ENCODE measurements at regions not wholly inside any gene's neighbourhood (a gene's known extent, or its start where the extent isn't known, plus 50 kb on each side); places are given as distances from the start of the nearest gene placed in this dataset.

GRCh38 chrX:96538104-96538725 is 146.4 kb upstream of the DIAPH2 start:
- TF ChIP-seq GATA3 (IDR thresholded peaks at IDR 0.05; ENCODE audit: low read depth, low read length): no peak
- TF ChIP-seq GATA2 (IDR thresholded peaks at IDR 0.05; ENCODE audit: low read depth, low read length): no peak

- TF ChIP-seq GATA3 (IDR thresholded peaks at IDR 0.05; ENCODE audit: low read depth, low read length) (no peak), GATA2 (IDR thresholded peaks at IDR 0.05; ENCODE audit: low read depth, low read length) (no peak)
Measured at GRCh38 chrX:96540111-96540631, 144.5 kb upstream of the DIAPH2 start.

GRCh38 chrX:96551322-96551872 is 133.2 kb upstream of the DIAPH2 start:
- TF ChIP-seq GATA2 (IDR thresholded peaks at IDR 0.05; ENCODE audit: low read depth, low read length): no peak
- no peak for TF ChIP-seq GATA3 (IDR thresholded peaks at IDR 0.05; ENCODE audit: low read depth, low read length)

GRCh38 chrX:96556886-96557285 is 127.8 kb upstream of the DIAPH2 start:
- TF ChIP-seq GATA3 (IDR thresholded peaks at IDR 0.05; ENCODE audit: low read depth, low read length) (no peak), GATA2 (IDR thresholded peaks at IDR 0.05; ENCODE audit: low read depth, low read length) (no peak)

GRCh38 chrX:96563646-96564045 is 121.0 kb upstream of the DIAPH2 start:
- TF ChIP-seq GATA3 (IDR thresholded peaks at IDR 0.05; ENCODE audit: low read depth, low read length): no peak
- no peak for TF ChIP-seq GATA2 (IDR thresholded peaks at IDR 0.05; ENCODE audit: low read depth, low read length)

DNA sequence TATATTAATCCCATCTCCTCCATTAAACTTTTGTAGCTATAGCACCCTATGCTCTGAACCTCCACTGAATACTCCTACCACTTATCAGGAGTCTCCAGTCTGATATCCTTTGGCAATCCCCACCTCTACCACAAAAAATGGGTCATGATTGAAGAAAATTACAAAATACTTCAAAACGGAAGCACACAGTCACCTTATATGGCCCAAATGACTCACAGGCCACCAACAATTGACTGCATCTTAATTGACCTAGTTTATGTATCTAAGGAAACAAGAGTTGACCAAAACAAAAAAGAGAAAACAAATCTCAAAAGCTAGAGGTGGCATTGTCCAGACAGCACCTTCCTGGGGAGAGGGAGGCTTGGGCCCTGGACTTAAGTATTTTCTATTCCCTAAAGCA is 120.0 kb upstream of the DIAPH2 start:
- TF ChIP-seq GATA3 (IDR thresholded peaks at IDR 0.05; ENCODE audit: low read depth, low read length): no peak
- TF ChIP-seq GATA2 (IDR thresholded peaks at IDR 0.05; ENCODE audit: low read depth, low read length): no peak

DNA sequence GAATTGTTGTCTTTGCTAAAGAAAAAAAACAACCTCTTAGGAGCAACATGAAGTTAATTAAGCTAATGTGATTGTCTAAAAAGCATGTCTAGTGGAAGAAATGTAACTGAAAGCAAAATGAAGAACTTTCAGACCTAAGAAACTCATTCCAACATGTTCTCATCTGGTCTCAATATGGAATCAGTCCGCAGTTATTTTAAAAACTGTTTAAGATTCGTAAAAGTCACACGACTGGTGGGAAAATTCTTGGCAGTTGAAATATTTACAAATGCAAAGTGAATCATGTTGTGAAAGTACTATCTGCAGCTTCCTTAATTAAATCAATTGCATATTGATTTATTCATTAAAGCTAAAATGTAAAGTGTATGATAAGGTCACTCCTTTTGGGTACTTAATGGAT is 117.8 kb upstream of the DIAPH2 start:
- no peak for TF ChIP-seq GATA2 (IDR thresholded peaks at IDR 0.05; ENCODE audit: low read depth, low read length)
- TF ChIP-seq GATA3 (IDR thresholded peaks at IDR 0.05; ENCODE audit: low read depth, low read length): no peak

- no peak for TF ChIP-seq GATA2 (IDR thresholded peaks at IDR 0.05; ENCODE audit: low read depth, low read length)
- TF ChIP-seq GATA3 (IDR thresholded peaks at IDR 0.05; ENCODE audit: low read depth, low read length): no peak
Measured at GRCh38 chrX:96568071-96568470, 116.6 kb upstream of the DIAPH2 start.

GRCh38 chrX:96569034-96569433 is 115.6 kb upstream of the DIAPH2 start:
- TF ChIP-seq GATA2 (IDR thresholded peaks at IDR 0.05; ENCODE audit: low read depth, low read length) (no peak), GATA3 (IDR thresholded peaks at IDR 0.05; ENCODE audit: low read depth, low read length) (no peak)

DNA sequence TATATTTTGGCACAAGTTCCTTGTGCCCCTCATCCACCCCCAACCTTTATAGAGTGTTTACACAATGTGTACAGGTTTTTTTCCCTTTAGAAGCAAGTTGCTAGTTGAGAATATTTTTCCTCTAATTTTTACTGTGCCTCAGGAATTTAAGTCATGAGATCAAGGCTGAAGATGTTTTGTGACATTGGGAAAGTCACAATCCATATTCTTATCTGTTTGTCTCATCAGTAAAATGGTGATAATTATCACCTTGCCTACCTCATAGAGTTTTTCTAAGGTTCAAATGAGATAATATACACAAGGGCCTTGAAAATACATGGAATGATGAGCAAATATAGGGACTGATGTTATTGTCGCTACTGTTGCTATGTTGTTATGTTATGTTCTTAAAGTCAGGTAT is 109.6 kb upstream of the DIAPH2 start:
- TF ChIP-seq GATA3 (IDR thresholded peaks at IDR 0.05; ENCODE audit: low read depth, low read length) (no peak), GATA2 (IDR thresholded peaks at IDR 0.05; ENCODE audit: low read depth, low read length) (no peak)

DNA sequence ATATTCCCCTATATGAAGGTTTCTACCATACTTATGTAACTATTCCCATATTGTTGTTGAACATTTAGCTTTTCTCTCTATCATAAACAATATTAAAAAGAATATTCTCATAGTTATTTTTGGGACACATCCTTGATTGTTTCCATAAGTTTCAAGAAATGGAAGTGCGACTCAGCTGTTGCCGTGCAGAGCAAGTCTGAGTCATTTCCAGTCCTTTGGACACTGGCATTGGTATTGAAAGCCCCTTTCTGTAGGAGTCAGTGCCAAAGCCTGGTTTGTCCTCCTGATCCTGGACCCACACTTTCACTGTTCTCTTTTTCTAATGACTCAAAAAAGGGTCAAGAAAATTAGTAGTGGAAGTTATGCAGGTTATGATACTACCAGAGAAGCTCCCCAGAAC is 108.3 kb upstream of the DIAPH2 start:
- TF ChIP-seq GATA3 (IDR thresholded peaks at IDR 0.05; ENCODE audit: low read depth, low read length) (no peak), GATA2 (IDR thresholded peaks at IDR 0.05; ENCODE audit: low read depth, low read length) (no peak)

DNA sequence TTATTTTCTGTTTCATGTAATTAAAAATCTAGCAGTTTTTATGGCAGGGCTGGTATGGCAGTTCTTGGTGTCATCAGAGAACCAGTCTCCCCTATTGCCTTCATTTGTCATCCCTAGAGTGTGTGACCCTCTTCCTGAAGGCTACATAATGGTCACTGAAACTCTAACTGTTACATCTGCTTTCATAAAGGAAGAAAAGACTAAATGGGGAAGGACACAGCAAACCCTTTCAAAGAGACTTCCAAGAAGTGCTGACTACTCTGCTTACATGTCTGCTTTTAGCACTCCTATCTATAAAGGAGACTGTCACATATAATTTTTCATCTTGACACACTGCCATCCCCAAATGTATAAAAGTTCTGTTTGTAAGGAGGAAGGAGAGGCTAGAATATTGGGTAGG is 105.9 kb upstream of the DIAPH2 start:
- no peak for TF ChIP-seq GATA2 (IDR thresholded peaks at IDR 0.05; ENCODE audit: low read depth, low read length)
- no peak for TF ChIP-seq GATA3 (IDR thresholded peaks at IDR 0.05; ENCODE audit: low read depth, low read length)

DNA sequence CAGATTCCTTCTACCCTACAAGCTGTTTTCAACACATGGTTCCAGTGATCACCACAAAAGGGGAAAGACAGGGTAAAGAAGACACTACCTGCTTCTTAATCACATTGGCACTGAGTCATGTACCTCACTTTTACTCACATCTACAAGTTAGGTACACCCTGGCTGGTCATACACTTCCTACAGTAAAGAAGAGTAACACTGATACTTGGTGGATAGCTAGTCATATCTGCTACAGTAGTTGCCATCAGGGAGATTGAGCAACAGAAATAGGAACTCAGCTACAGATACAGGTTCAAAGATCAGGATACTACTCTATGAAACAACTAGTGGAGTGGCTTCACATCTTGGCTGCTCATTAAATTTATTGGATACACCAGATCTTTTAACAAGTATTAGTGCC is 105.4 kb upstream of the DIAPH2 start:
- TF ChIP-seq GATA3 (IDR thresholded peaks at IDR 0.05; ENCODE audit: low read depth, low read length) (no peak), GATA2 (IDR thresholded peaks at IDR 0.05; ENCODE audit: low read depth, low read length) (no peak)

DNA sequence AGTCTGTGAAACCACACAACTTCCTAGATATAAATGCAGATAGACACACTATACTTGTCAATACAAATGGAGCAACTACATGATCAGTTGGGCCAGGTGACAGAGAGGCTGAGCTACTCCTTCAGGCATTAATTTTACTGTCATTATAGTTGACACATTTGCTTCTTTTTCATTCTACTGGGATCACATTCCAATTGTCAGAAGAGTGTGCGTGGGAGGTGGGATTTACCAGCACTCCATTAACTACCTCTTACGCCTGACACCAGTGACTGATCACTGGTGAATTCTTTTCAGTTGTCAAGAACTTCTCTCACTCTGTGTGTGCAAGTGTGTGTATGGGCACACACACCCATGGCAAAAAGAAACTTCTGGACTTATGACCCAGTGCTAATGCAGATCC is 94.2 kb upstream of the DIAPH2 start:
- TF ChIP-seq GATA2 (IDR thresholded peaks at IDR 0.05; ENCODE audit: low read depth, low read length) (no peak), GATA3 (IDR thresholded peaks at IDR 0.05; ENCODE audit: low read depth, low read length) (no peak)

DNA sequence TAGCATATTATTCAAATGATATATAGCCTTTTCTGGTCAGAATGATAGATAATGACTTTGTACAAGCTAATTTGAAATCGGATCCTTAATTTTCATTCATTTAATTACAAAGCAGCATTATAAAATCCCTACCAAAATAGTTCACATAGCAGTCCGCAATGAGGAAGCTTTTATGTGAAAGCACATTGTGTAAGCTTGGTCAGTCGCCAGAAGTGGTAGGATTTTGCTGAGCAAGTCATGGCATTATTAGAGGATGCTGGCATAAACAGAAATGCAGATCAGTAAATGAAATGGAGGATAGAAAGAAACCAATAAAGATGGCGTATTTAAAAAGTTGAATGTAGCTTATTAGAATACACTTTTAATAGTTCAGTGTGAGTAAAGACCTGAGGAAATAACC is 93.2 kb upstream of the DIAPH2 start:
- TF ChIP-seq GATA2 (IDR thresholded peaks at IDR 0.05; ENCODE audit: low read depth, low read length) (no peak), GATA3 (IDR thresholded peaks at IDR 0.05; ENCODE audit: low read depth, low read length) (no peak)

Measured in SH-SY5Y (cell line).